Parathyroid adenoma (tissue), 2 donors: ENCODE measurements at regions not wholly inside any gene's neighbourhood (a gene's known extent, or its start where the extent isn't known, plus 50 kb on each side); places are given as distances from the start of the nearest gene placed in this dataset.

Experiments used
- H2AFZ ChIP-seq: fragments of 300-600 bp; sonication (generic); one replicate; pipeline ENCODE4 v1.7.0; 2017; ENCODE audit warnings: antibody characterized with exemption, mild to moderate bottlenecking
- H3K27ac ChIP-seq: fragments of 300-600 bp; sonication (generic); one replicate; pipeline ENCODE4 v1.7.0; 2017
- H3K27me3 ChIP-seq: fragments of 300-600 bp; sonication (generic); one replicate; pipeline ENCODE4 v1.7.0; 2017; ENCODE audit warnings: low read length; ENCODE audit not compliant: control insufficient read depth, insufficient read depth
- H3K36me3 ChIP-seq: fragments of 300-600 bp; sonication (generic); one replicate; pipeline ENCODE4 v1.7.0; 2017; ENCODE audit warnings: low read length; ENCODE audit not compliant: control insufficient read depth, insufficient read depth
- H3K4me1 ChIP-seq: fragments of 300-600 bp; sonication (generic); one replicate; pipeline ENCODE4 v1.7.0; 2017; ENCODE audit warnings: control low read depth
- H3K4me2 ChIP-seq: fragments of 300-600 bp; sonication (generic); one replicate; pipeline ENCODE4 v1.7.0; 2017; ENCODE audit warnings: low read length
- H3K4me3 ChIP-seq: fragments of 300-600 bp; sonication (generic); one replicate; pipeline ENCODE4 v1.7.0; 2017; ENCODE audit warnings: low read depth, low read length
- H3K79me2 ChIP-seq: fragments of 300-600 bp; sonication (generic); one replicate; pipeline ENCODE4 v1.7.0; 2017; ENCODE audit warnings: control low read depth
- H3K9ac ChIP-seq: fragments of 300-600 bp; sonication (generic); one replicate; pipeline ENCODE4 v1.7.0; 2017; ENCODE audit warnings: mild to moderate bottlenecking
- H3K9me3 ChIP-seq: fragments of 300-600 bp; sonication (generic); one replicate; pipeline ENCODE4 v1.7.0; 2017; ENCODE audit warnings: low read length; ENCODE audit not compliant: control insufficient read depth
- CTCF ChIP-seq: fragments of 300-600 bp; sonication (generic); IDR thresholded peaks from one replicate; pipeline ENCODE4 v1.7.0; 2017; ENCODE audit warnings: antibody characterized with exemption, mild to moderate bottlenecking
- donor health status: primary hyperparathyroidism.

- Histone ChIP-seq H3K27me3 (no peaks in the 10 kb centered on the region), H3K4me2 (no peak overlapping the region), H3K36me3 (no peaks in the 10 kb centered on the region), H3K9me3 (no peaks in the 10 kb centered on the region), H3K9ac (no peak overlapping the region), H3K4me1 (no peaks in the 10 kb centered on the region), H3K4me3 (no peak overlapping the region), H3K79me2 (no peaks in the 10 kb centered on the region), H3K27ac (no peak overlapping the region), H2AFZ (no peak overlapping the region)
- TF ChIP-seq CTCF, result no peak
Observed at GRCh38 chr16:86033016-86033474, 134.1 kb downstream of the IRF8 start.

- Histone ChIP-seq H3K36me3 (no peaks in the 10 kb centered on the region), H3K9me3 (no peaks in the 10 kb centered on the region), H3K4me2 (no peak overlapping the region), H3K4me3 (no peak overlapping the region), H3K79me2 (no peaks in the 10 kb centered on the region), H3K27me3 (no peaks in the 10 kb centered on the region), H3K9ac (no peak overlapping the region), H3K4me1 (no peaks in the 10 kb centered on the region), H2AFZ (no peak overlapping the region), H3K27ac (no peak overlapping the region)
- TF ChIP-seq CTCF, result no peak
Observed at GRCh38 chr16:86033971-86034370, 135.0 kb downstream of the IRF8 start.

- Histone ChIP-seq H3K27ac (no peak overlapping the region), H3K9ac (no peak overlapping the region), H3K4me1 (no peaks in the 10 kb centered on the region), H2AFZ (no peak overlapping the region), H3K36me3 (no peaks in the 10 kb centered on the region), H3K4me3 (no peak overlapping the region), H3K27me3 (no peaks in the 10 kb centered on the region), H3K9me3 (no peaks in the 10 kb centered on the region), H3K79me2 (no peaks in the 10 kb centered on the region), H3K4me2 (no peak overlapping the region)
- no peak for TF ChIP-seq CTCF
Observed at GRCh38 chr16:86034421-86034919, 135.5 kb downstream of the IRF8 start.

GRCh38 chr16:86035906-86036305, 136.9 kb downstream of the IRF8 start:
- Histone ChIP-seq H3K27me3 (no peaks in the 10 kb centered on the region), H3K27ac (no peak overlapping the region), H3K9me3 (no peaks in the 10 kb centered on the region), H3K36me3 (no peaks in the 10 kb centered on the region), H3K4me2 (no peak overlapping the region), H3K9ac (no peak overlapping the region), H3K4me1 (no peaks in the 10 kb centered on the region), H3K79me2 (no peaks in the 10 kb centered on the region), H3K4me3 (no peak overlapping the region), H2AFZ (no peak overlapping the region)
- no peak for TF ChIP-seq CTCF
